Neural progenitor cell (in vitro differentiated cells): ENCODE measurements at regions not wholly inside any gene's neighbourhood (a gene's known extent, or its start where the extent isn't known, plus 50 kb on each side); places are given as distances from the start of the nearest gene placed in this dataset.

Source experiments
- DNase-seq: peaks from one replicate; pipeline ENCODE4 v3.0.0-alpha.2; 2016; ENCODE audit warnings: low spot score
- H2AFZ ChIP-seq: fragments of 200-600 bp; sonication (generic); replicated peaks from 2 replicates; pipeline ENCODE4 v1.6.1; 2016; ENCODE audit warnings: antibody characterized with exemption
- H3F3A ChIP-seq: fragments of 200-600 bp; sonication (generic); 2 replicates; pipeline ENCODE4 v1.6.1; 2016; ENCODE audit warnings: antibody characterized with exemption, low read depth
- H3K27ac ChIP-seq: fragments of 200-600 bp; sonication (generic); 2 replicates; pipeline ENCODE4 v1.5.1; 2016; ENCODE audit warnings: mild to moderate bottlenecking
- H3K27me3 ChIP-seq: fragments of 200-600 bp; sonication (generic); 2 replicates; pipeline ENCODE4 v1.6.1; 2016; ENCODE audit warnings: mild to moderate bottlenecking, moderate library complexity
- H3K36me3 ChIP-seq: fragments of 200-600 bp; sonication (generic); 2 replicates; pipeline ENCODE4 v1.5.1; 2016
- H3K4me1 ChIP-seq: fragments of 200-600 bp; sonication (generic); 2 replicates; pipeline ENCODE4 v1.6.1; 2016; ENCODE audit warnings: mixed run types
- H3K4me2 ChIP-seq: fragments of 200-600 bp; sonication (generic); 2 replicates; pipeline ENCODE4 v1.6.1; 2016
- H3K4me3 ChIP-seq: fragments of 200-600 bp; sonication (generic); 2 replicates; pipeline ENCODE4 v1.5.1; 2016
- H3K79me2 ChIP-seq: fragments of 200-600 bp; sonication (generic); 2 replicates; pipeline ENCODE4 v1.6.1; 2016; ENCODE audit warnings: low read depth
- H3K9ac ChIP-seq: fragments of 200-600 bp; sonication (generic); 2 replicates; pipeline ENCODE4 v1.6.1; 2016
- H3K9me3 ChIP-seq: fragments of 200-600 bp; sonication (generic); 2 replicates; pipeline ENCODE4 v1.5.1; 2016; ENCODE audit warnings: low read depth
- H4K20me1 ChIP-seq: fragments of 200-600 bp; sonication (generic); 2 replicates; pipeline ENCODE4 v1.6.1; 2016; ENCODE audit warnings: low read depth
- H3K27ac Mint-ChIP-seq: 3 replicates; pipeline ENCODE4 v1.8.0; 2021; ENCODE audit warnings: mixed read lengths
- H3K27me3 Mint-ChIP-seq: 2 replicates; pipeline ENCODE4 v1.8.0; 2022; ENCODE audit warnings: low read depth, mild to moderate bottlenecking, inconsistent platforms, moderate library complexity, mixed read lengths; ENCODE audit not compliant: insufficient read depth
- H3K36me3 Mint-ChIP-seq: 3 replicates; pipeline ENCODE4 v1.8.0; 2021; ENCODE audit warnings: mixed read lengths
- H3K4me1 Mint-ChIP-seq: 3 replicates; pipeline ENCODE4 v1.8.0; 2021; ENCODE audit warnings: mixed read lengths
- H3K4me3 Mint-ChIP-seq: 3 replicates; pipeline ENCODE4 v1.8.0; 2021; ENCODE audit warnings: mild to moderate bottlenecking, moderate library complexity, mixed read lengths
- H3K9me3 Mint-ChIP-seq: 3 replicates; pipeline ENCODE4 v1.8.0; 2020; ENCODE audit warnings: mixed read lengths
- CTCF ChIP-seq: fragments of 200-600 bp; sonication (generic); IDR thresholded peaks from 2 replicates; pipeline ENCODE4 v1.5.1; 2017; ENCODE audit warnings: antibody characterized with exemption, mild to moderate bottlenecking
- EZH2 ChIP-seq: fragments of 200-600 bp; sonication (generic); IDR thresholded peaks from 2 replicates; pipeline ENCODE4 v1.6.1; 2017; ENCODE audit warnings: antibody characterized with exemption, mild to moderate bottlenecking, moderate library complexity
- EZH2phosphoT487 ChIP-seq: fragments of 200-600 bp; sonication (generic); IDR thresholded peaks from 2 replicates; pipeline ENCODE4 v1.6.1; 2017; ENCODE audit warnings: antibody characterized with exemption

GRCh38 chr5:92508271-92508670 lies 1072.7 kb downstream of the NR2F1-AS1 start:
- H3K27me3 ChIP-seq, result no peaks in the 10 kb centered on the region
- no peak overlapping the region for H3K27ac Mint-ChIP-seq

GRCh38 chr5:92505925-92506324 lies 1075.1 kb downstream of the NR2F1-AS1 start:
- H3K36me3 ChIP-seq, result no peaks in the 10 kb centered on the region
- H3K9ac ChIP-seq, result no peak overlapping the region
- no peaks in the 10 kb centered on the region for H3K27me3 ChIP-seq
- H3K4me3 ChIP-seq, result no peak overlapping the region
- Mint-ChIP-seq H3K9me3 (peaks cover 10% of the 10 kb centered on the region), H3K4me1 (no peaks in the 10 kb centered on the region), H3K4me3 (no peak overlapping the region), H3K27me3 (no peaks in the 10 kb centered on the region), H3K27ac (no peak overlapping the region), H3K36me3 (peaks cover 3% of the 10 kb centered on the region)
- no peaks in the 10 kb centered on the region for H3K79me2 ChIP-seq
- no peaks in the 10 kb centered on the region for H3K4me1 ChIP-seq
- H3F3A ChIP-seq, result no peaks in the 10 kb centered on the region
- H3K9me3 ChIP-seq, result no peaks in the 10 kb centered on the region
- no peak for TF ChIP-seq CTCF
- no peak for TF ChIP-seq EZH2
- no peak for TF ChIP-seq EZH2phosphoT487
- H3K27ac ChIP-seq, result no peak overlapping the region
- H2AFZ ChIP-seq, result peak overlapping the region; percentile 38
- no peak overlapping the region for H3K4me2 ChIP-seq
- no peaks in the 10 kb centered on the region for H4K20me1 ChIP-seq
- DNase-seq, result no peak

More at GRCh38 chr5:92508271-92508670, 1072.7 kb downstream of the NR2F1-AS1 start:
- no peak overlapping the region for H3K27ac ChIP-seq
- H3K4me1 ChIP-seq, result no peaks in the 10 kb centered on the region
- TF ChIP-seq EZH2 (no peak), EZH2phosphoT487 (no peak), CTCF (no peak)
- H3F3A ChIP-seq, result no peaks in the 10 kb centered on the region
- no peak overlapping the region for H3K9ac ChIP-seq
- no peak overlapping the region for H3K4me3 ChIP-seq
- H3K4me3 Mint-ChIP-seq, result no peak overlapping the region
- no peaks in the 10 kb centered on the region for H3K36me3 ChIP-seq
- no peak overlapping the region for H2AFZ ChIP-seq
- no peaks in the 10 kb centered on the region for H3K79me2 ChIP-seq
- peaks cover 24% of the 10 kb centered on the region for H3K9me3 Mint-ChIP-seq
- DNase-seq, result no peak
- peaks cover 8% of the 10 kb centered on the region for H3K36me3 Mint-ChIP-seq
- H3K4me2 ChIP-seq, result no peak overlapping the region
- no peaks in the 10 kb centered on the region for H3K4me1 Mint-ChIP-seq
- H3K9me3 ChIP-seq, result peaks cover 11% of the 10 kb centered on the region
- H3K27me3 Mint-ChIP-seq, result peaks cover 2% of the 10 kb centered on the region
- H4K20me1 ChIP-seq, result no peaks in the 10 kb centered on the region

- Histone ChIP-seq H2AFZ (no peak overlapping the region), H3K4me2 (no peak overlapping the region), H3K4me3 (no peak overlapping the region), H3K9me3 (no peaks in the 10 kb centered on the region), H3K27ac (no peak overlapping the region), H3K36me3 (no peaks in the 10 kb centered on the region), H3K4me1 (no peaks in the 10 kb centered on the region), H3K9ac (no peak overlapping the region), H4K20me1 (no peaks in the 10 kb centered on the region), H3K79me2 (no peaks in the 10 kb centered on the region), H3F3A (no peaks in the 10 kb centered on the region), H3K27me3 (no peaks in the 10 kb centered on the region)
- peaks cover 10% of the 10 kb centered on the region for H3K9me3 Mint-ChIP-seq
- no peak for TF ChIP-seq EZH2phosphoT487
- no peak for TF ChIP-seq EZH2
- TF ChIP-seq CTCF, result no peak
- no peak overlapping the region for H3K4me3 Mint-ChIP-seq
- H3K27me3 Mint-ChIP-seq, result no peaks in the 10 kb centered on the region
- no peak for DNase-seq
- H3K36me3 Mint-ChIP-seq, result peaks cover 3% of the 10 kb centered on the region
- H3K27ac Mint-ChIP-seq, result no peak overlapping the region
- H3K4me1 Mint-ChIP-seq, result no peaks in the 10 kb centered on the region
These were observed 1075.9 kb downstream of the NR2F1-AS1 start for GRCh38 chr5:92505145-92505544.
